ENCODE measurements at regions not wholly inside any gene's neighbourhood (a gene's known extent, or its start where the extent isn't known, plus 50 kb on each side); places are given as distances from the start of the nearest gene placed in this dataset.

GRCh38 chr7:52079726-52080125, 763.1 kb upstream of the COBL start:
- H3K27me3 Mint-ChIP-seq, result no peaks in the 10 kb centered on the region
- H3K36me3 Mint-ChIP-seq (ENCODE audit: low read depth), result no peaks in the 10 kb centered on the region
- DNase-seq (no peak), ATAC-seq (ENCODE audit: low read depth) (no peak)
- intact Hi-C loops (cut with micrococcal nuclease), result no loop called here
- no peak overlapping the region for H3K27ac Mint-ChIP-seq
- no peaks in the 10 kb centered on the region for H3K4me1 Mint-ChIP-seq
- POLR2A ChIA-PET, result no interaction called here
- H3K9me3 Mint-ChIP-seq, result peaks cover 2% of the 10 kb centered on the region
- CTCF ChIA-PET, result no interaction called here
- no peak overlapping the region for H3K4me3 Mint-ChIP-seq
- TF ChIP-seq, protein P1, sequence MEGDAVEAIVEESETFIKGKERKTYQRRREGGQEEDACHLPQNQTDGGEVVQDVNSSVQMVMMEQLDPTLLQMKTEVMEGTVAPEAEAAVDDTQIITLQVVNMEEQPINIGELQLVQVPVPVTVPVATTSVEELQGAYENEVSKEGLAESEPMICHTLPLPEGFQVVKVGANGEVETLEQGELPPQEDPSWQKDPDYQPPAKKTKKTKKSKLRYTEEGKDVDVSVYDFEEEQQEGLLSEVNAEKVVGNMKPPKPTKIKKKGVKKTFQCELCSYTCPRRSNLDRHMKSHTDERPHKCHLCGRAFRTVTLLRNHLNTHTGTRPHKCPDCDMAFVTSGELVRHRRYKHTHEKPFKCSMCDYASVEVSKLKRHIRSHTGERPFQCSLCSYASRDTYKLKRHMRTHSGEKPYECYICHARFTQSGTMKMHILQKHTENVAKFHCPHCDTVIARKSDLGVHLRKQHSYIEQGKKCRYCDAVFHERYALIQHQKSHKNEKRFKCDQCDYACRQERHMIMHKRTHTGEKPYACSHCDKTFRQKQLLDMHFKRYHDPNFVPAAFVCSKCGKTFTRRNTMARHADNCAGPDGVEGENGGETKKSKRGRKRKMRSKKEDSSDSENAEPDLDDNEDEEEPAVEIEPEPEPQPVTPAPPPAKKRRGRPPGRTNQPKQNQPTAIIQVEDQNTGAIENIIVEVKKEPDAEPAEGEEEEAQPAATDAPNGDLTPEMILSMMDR (IDR thresholded peaks at IDR 0.05), result no peak

DNA sequence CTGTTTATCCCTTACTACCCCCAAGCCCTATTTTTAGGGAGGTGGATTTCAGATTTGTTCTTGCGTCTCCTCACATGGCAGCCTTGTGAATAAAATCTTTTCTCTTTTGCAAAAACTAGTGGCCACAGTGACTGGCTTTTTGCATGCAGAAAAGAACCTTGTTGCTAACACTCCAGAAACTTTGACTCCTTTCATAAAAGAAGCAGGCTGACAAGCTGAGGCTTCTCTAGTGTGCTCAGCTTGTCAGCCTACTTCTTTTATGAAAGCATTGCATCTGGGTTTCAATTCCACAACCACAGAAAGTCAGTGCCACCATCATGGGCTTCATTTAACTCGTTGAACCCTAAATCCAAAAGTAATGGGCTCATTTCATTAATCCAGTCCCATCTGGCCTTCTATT, 761.0 kb upstream of the COBL start:
- Mint-ChIP-seq H3K27ac (no peak overlapping the region), H3K36me3 (ENCODE audit: low read depth) (no peaks in the 10 kb centered on the region), H3K4me1 (no peaks in the 10 kb centered on the region), H3K27me3 (no peaks in the 10 kb centered on the region), H3K9me3 (peaks cover 10% of the 10 kb centered on the region), H3K4me3 (no peak overlapping the region)
- ATAC-seq (ENCODE audit: low read depth), result no peak
- TF ChIP-seq, protein P1 (IDR thresholded peaks at IDR 0.05), result no peak
- ChIA-PET POLR2A (no interaction called here), CTCF (no interaction called here)
- intact Hi-C loops (cut with micrococcal nuclease), result no loop called here
- DNase-seq, result no peak

DNA sequence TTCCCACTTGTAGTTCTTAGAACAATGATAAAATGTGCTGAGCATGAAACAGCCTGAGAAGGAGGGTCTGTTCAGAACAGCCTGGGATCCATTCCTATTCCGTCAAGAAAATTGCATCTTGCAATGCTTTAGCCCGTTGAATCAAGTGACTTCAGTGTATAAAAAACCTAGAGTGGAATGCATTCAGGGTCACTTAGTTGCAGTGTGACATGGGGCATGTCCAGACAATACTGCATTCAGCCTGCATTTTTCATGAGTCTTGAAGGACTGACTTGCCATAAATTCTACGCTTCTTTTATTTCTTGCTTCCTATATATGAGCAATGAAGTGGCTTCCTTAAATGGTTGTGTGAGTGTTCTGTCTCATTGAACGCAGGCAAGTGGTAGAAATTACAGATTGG, 758.3 kb upstream of the COBL start:
- ATAC-seq (ENCODE audit: low read depth), result no peak
- no peaks in the 10 kb centered on the region for H3K4me1 Mint-ChIP-seq
- intact Hi-C loops (cut with micrococcal nuclease), result no loop called here
- no peaks in the 10 kb centered on the region for H3K27me3 Mint-ChIP-seq
- TF ChIP-seq, protein P1 (IDR thresholded peaks at IDR 0.05), result no peak
- POLR2A ChIA-PET, result no interaction called here
- H3K4me3 Mint-ChIP-seq, result no peak overlapping the region
- no peaks in the 10 kb centered on the region for H3K36me3 Mint-ChIP-seq (ENCODE audit: low read depth)
- no peak for DNase-seq
- H3K27ac Mint-ChIP-seq, result no peak overlapping the region
- peaks cover 10% of the 10 kb centered on the region for H3K9me3 Mint-ChIP-seq
- CTCF ChIA-PET, result no interaction called here

- no peaks in the 10 kb centered on the region for H3K4me1 Mint-ChIP-seq
- no peak overlapping the region for H3K27ac Mint-ChIP-seq
- peaks cover 10% of the 10 kb centered on the region for H3K9me3 Mint-ChIP-seq
- ATAC-seq (ENCODE audit: low read depth) (no peak), DNase-seq (no peak)
- H3K36me3 Mint-ChIP-seq (ENCODE audit: low read depth), result no peaks in the 10 kb centered on the region
- intact Hi-C loops (cut with micrococcal nuclease), result no loop called here
- TF ChIP-seq, protein P1 (IDR thresholded peaks at IDR 0.05), result no peak
- ChIA-PET POLR2A (no interaction called here), CTCF (no interaction called here)
- no peak overlapping the region for H3K4me3 Mint-ChIP-seq
- no peaks in the 10 kb centered on the region for H3K27me3 Mint-ChIP-seq
These were observed 757.5 kb upstream of the COBL start for GRCh38 chr7:52074071-52074470.

DNA sequence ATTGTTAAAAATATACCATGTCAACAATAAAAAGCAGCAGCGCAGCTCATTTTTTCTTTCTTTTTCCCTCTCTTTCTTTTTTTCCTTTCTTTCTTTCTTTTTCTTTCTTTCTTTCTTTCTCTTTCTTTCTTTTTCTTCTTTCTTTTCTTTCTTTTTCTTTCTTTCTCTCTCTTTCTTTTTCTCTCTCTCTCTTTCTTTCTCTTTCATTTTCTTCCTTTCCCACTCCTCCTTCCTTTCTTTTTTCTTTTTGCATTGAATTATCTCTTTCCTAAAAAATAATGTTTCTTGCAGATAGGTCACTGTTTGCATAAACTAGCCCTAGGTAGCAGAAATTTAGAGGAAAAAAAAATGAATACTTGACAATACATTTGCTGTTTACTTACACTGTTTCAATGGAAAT, 755.1 kb upstream of the COBL start:
- H3K4me1 Mint-ChIP-seq, result no peaks in the 10 kb centered on the region
- ATAC-seq (ENCODE audit: low read depth) (no peak), DNase-seq (no peak)
- H3K4me3 Mint-ChIP-seq, result no peak overlapping the region
- no peaks in the 10 kb centered on the region for H3K27me3 Mint-ChIP-seq
- H3K9me3 Mint-ChIP-seq, result peaks cover 10% of the 10 kb centered on the region
- TF ChIP-seq, protein P1 (IDR thresholded peaks at IDR 0.05), result no peak
- ChIA-PET POLR2A (no interaction called here), CTCF (no interaction called here)
- intact Hi-C loops (cut with micrococcal nuclease), result no loop called here
- H3K27ac Mint-ChIP-seq, result no peak overlapping the region
- no peaks in the 10 kb centered on the region for H3K36me3 Mint-ChIP-seq (ENCODE audit: low read depth)

All from activated B cell treated with CpG ODN at 0.5 μM for 24 hours (primary cell).